Lower leg skin (tissue), 4 donors: ENCODE measurements at regions not wholly inside any gene's neighbourhood (a gene's known extent, or its start where the extent isn't known, plus 50 kb on each side); places are given as distances from the start of the nearest gene placed in this dataset.

ENCODE experiments used
- DNase-seq, 2 donors: peaks; one replicate each; pipeline ENCODE4 v3.0.0-alpha.2; 2019; ENCODE audit warnings: low spot score in 2 of 2
- H3K4me3 ChIP-seq: fragments of 200-600 bp; sonication (generic); 2 replicates; pipeline ENCODE4 v1.5.1; 2017; ENCODE audit warnings: mild to moderate bottlenecking, low read depth; ENCODE audit not compliant: poor library complexity, severe bottlenecking
- POLR2A ChIP-seq, 2 donors: fragments of 450-650 bp; IDR thresholded peaks; one replicate each; pipeline ENCODE4 v1.6.1; 2016 to 2017; ENCODE audit warnings: antibody characterized with exemption in 2 of 2, mild to moderate bottlenecking in 1 of 2, moderate library complexity in 1 of 2
- WGBS, 2 donors: methylation state at CpG; one replicate each; pipeline ENCODE4 v1.1.5; 2018; 5-methylcytosine and 5-hydroxymethylcytosine counted together
- intact Hi-C: fragments of 100-400 bp; cut with DNase I; formaldehyde crosslinking; loops from one replicate; pipeline ENCODE4 v1.15.0; 2023; ENCODE audit warnings: low total_unique reads
- TF ChIP-seq, protein P1 (sequence below), 3 donors: fragments of 450-650 bp; IDR thresholded peaks; one replicate each; pipeline ENCODE4 v1.5.1; 2016; ENCODE audit warnings: antibody characterized with exemption in 3 of 3, mild to moderate bottlenecking in 3 of 3, moderate library complexity in 2 of 3

GRCh38 chr6:159466926-159467325, 226.1 kb downstream of the SOD2 start:
- 57% methylated on average over 2 of the region's 2 CpGs for WGBS, 2 donors
- no peak for DNase-seq
- TF ChIP-seq, protein P1, sequence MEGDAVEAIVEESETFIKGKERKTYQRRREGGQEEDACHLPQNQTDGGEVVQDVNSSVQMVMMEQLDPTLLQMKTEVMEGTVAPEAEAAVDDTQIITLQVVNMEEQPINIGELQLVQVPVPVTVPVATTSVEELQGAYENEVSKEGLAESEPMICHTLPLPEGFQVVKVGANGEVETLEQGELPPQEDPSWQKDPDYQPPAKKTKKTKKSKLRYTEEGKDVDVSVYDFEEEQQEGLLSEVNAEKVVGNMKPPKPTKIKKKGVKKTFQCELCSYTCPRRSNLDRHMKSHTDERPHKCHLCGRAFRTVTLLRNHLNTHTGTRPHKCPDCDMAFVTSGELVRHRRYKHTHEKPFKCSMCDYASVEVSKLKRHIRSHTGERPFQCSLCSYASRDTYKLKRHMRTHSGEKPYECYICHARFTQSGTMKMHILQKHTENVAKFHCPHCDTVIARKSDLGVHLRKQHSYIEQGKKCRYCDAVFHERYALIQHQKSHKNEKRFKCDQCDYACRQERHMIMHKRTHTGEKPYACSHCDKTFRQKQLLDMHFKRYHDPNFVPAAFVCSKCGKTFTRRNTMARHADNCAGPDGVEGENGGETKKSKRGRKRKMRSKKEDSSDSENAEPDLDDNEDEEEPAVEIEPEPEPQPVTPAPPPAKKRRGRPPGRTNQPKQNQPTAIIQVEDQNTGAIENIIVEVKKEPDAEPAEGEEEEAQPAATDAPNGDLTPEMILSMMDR (IDR thresholded peaks at IDR 0.05), result no peak
- no peak for TF ChIP-seq POLR2A (IDR thresholded peaks at IDR 0.05)
- H3K4me3 ChIP-seq, result no peak overlapping the region
- intact Hi-C loops, result no loop called here

DNA sequence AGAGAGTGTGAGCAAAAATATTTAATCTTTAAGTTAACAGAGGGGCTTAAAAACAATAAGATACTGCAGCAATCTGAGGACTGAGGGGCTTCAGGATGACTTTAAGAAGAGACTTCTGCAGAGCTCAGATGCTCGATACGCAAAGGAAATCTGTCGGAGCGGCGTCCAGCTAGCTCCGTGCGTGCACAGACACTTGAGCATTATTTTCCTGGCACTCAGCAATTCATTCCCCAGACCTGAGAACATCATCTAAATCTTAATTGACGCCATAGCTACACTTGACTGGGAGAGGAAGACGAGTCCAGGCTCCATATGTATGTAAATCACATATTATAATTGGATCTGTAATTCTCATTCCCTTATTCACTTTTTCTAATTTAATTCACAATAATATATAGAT, 228.2 kb downstream of the SOD2 start:
- no peak overlapping the region for H3K4me3 ChIP-seq
- intact Hi-C loops, result no loop called here
- no peak for DNase-seq
- 62 to 66% methylated on average over 9 of the region's 9 CpGs for WGBS, 2 donors
- TF ChIP-seq, protein P1 (IDR thresholded peaks at IDR 0.05), result no peak
- no peak for TF ChIP-seq POLR2A (IDR thresholded peaks at IDR 0.05)

GRCh38 chr6:159463119-159463829, 229.8 kb downstream of the SOD2 start:
- WGBS, 2 donors, result 76 to 79% methylated on average over 22 of the region's 22 CpGs
- intact Hi-C loops, result no loop called here
- no peak overlapping the region for H3K4me3 ChIP-seq
- TF ChIP-seq, protein P1 (IDR thresholded peaks at IDR 0.05), result no peak
- TF ChIP-seq POLR2A (IDR thresholded peaks at IDR 0.05), result no peak
- DNase-seq, result no peak

DNA sequence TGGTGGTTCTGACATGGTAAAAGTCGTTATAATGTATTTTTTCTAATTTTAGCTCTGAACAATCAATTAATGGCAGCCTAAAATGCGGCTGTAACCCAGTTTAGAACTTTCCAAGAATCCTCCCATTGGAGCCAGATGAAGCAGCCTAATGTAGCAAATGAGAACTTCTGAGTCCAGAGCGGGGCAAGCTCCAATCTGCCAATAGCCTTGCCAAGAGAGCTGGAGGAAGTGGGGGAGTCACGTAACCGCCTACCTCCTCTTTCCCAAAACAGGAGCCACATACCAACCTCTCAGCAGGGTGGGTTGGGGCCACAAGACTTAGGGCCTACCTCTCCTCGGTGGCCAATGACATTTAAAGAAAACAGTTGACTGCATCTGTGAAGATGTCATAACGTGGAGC, 230.6 kb downstream of the SOD2 start:
- intact Hi-C loops, result no loop called here
- WGBS, 2 donors, result 70 to 71% methylated on average over 7 of the region's 7 CpGs
- no peak overlapping the region for H3K4me3 ChIP-seq
- DNase-seq, result no peak
- TF ChIP-seq POLR2A (IDR thresholded peaks at IDR 0.05), result no peak
- TF ChIP-seq, protein P1 (IDR thresholded peaks at IDR 0.05), result no peak

DNA sequence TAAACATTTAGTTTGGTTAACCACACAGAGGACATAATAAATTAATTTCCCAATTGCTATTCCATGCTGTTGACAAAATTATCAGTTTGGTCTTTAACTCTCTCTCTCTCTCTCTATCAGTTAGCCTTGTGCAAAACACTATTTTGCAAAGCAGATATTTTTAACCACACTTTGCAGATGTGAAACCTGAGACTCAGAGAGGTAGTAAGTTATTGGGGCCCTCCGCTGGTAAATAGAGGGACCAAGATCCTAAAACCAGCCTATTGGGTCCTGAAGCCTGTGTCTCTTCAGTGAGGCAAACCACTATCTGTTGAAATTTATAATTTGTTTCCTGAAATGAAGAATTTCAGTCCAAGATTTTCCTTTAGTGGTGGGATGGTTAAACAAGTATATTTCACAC, 231.0 kb downstream of the SOD2 start:
- no peak for DNase-seq
- WGBS, 2 donors, result 77 to 92% methylated on average over 1 of the region's 1 CpG
- no peak overlapping the region for H3K4me3 ChIP-seq
- TF ChIP-seq POLR2A (IDR thresholded peaks at IDR 0.05), result no peak
- TF ChIP-seq, protein P1 (IDR thresholded peaks at IDR 0.05), result no peak
- intact Hi-C loops, result no loop called here

- no peak overlapping the region for H3K4me3 ChIP-seq
- 61 to 76% methylated on average over 5 of the region's 5 CpGs for WGBS, 2 donors
- intact Hi-C loops, result no loop called here
- no peak for DNase-seq
- TF ChIP-seq, protein P1 (IDR thresholded peaks at IDR 0.05), result no peak
- no peak for TF ChIP-seq POLR2A (IDR thresholded peaks at IDR 0.05)
These were observed 231.8 kb downstream of the SOD2 start for GRCh38 chr6:159461266-159461665.
